ENCODE measurements at regions not wholly inside any gene's neighbourhood (a gene's known extent, or its start where the extent isn't known, plus 50 kb on each side); places are given as distances from the start of the nearest gene placed in this dataset.

DNA sequence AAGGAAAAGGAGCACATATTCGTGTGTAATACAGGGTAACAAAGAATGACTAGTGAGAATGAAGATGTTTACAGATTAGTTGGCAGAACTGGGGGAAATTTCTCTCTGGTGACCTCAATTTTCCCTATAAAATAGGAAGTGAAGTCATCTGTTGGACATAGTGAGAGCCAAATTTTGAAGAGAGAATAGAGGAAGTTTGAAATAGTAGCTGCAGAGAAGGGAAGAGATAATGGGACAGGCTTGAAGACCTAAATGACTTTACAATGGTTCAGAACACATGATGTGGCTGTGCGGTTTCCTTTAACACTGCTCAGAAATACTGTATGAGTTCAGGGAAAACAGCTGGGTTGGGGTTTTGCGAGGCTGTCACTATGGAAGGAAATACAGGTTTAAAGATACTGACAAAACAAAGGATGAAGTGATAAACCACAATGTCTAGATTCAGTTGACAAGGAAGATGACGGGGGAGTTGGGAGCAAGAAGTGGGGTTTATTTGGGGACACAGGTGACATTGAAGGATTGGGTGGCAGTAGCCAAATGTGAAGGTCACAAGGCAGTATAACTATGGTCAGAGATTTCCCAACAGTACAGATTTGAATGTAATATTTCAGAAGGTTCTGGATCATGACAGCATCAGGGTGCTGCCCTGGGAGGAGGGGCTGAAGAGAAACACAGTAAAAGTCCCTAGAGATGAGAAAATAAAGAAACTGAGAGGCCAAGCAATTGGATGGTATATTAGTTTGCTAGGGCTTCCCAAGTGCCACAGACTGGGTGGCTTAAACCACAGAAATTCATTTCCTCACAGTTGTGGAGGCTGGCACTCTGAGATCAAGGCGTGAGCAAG is 82.6 kb upstream of the TANK start:
- no peak overlapping the region for H3K27ac Mint-ChIP-seq (ENCODE audit: unreplicated experiment)
- no peaks in the 10 kb centered on the region for H3K9me3 Mint-ChIP-seq (ENCODE audit: low read depth)
- no peak for DNase-seq (ENCODE audit: low spot score)
- no peak overlapping the region for H3K4me3 Mint-ChIP-seq (ENCODE audit: unreplicated experiment)
- H3K36me3 Mint-ChIP-seq (ENCODE audit: low read depth): no peaks in the 10 kb centered on the region
- TF ChIP-seq, protein P1, sequence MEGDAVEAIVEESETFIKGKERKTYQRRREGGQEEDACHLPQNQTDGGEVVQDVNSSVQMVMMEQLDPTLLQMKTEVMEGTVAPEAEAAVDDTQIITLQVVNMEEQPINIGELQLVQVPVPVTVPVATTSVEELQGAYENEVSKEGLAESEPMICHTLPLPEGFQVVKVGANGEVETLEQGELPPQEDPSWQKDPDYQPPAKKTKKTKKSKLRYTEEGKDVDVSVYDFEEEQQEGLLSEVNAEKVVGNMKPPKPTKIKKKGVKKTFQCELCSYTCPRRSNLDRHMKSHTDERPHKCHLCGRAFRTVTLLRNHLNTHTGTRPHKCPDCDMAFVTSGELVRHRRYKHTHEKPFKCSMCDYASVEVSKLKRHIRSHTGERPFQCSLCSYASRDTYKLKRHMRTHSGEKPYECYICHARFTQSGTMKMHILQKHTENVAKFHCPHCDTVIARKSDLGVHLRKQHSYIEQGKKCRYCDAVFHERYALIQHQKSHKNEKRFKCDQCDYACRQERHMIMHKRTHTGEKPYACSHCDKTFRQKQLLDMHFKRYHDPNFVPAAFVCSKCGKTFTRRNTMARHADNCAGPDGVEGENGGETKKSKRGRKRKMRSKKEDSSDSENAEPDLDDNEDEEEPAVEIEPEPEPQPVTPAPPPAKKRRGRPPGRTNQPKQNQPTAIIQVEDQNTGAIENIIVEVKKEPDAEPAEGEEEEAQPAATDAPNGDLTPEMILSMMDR (IDR thresholded peaks at IDR 0.05): no peak
- H3K27me3 Mint-ChIP-seq (ENCODE audit: low read depth): no peaks in the 10 kb centered on the region
- no peaks in the 10 kb centered on the region for H3K4me1 Mint-ChIP-seq (ENCODE audit: low read depth)

DNA sequence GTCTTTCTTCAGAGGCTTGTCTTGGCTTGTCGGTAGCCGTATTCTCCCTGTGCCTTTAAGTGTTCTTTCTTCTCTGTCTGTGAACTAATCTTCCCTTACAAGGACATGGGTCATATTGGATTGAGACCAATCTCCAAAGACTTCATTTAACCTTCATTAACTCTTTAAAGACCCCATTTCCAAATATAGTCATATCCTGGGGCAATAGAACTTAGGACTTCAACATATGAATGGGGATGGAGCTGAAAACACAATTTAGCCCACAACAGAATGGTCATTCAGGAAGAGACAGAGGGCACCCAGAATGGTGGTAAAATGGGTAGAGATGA is 82.1 kb upstream of the TANK start:
- Mint-ChIP-seq H3K9me3 (ENCODE audit: low read depth) (no peaks in the 10 kb centered on the region), H3K4me1 (ENCODE audit: low read depth) (no peaks in the 10 kb centered on the region), H3K27me3 (ENCODE audit: low read depth) (no peaks in the 10 kb centered on the region), H3K36me3 (ENCODE audit: low read depth) (no peaks in the 10 kb centered on the region), H3K4me3 (ENCODE audit: unreplicated experiment) (no peak overlapping the region), H3K27ac (ENCODE audit: unreplicated experiment) (no peak overlapping the region)
- TF ChIP-seq, protein P1 (IDR thresholded peaks at IDR 0.05): no peak
- DNase-seq (ENCODE audit: low spot score): no peak

DNA sequence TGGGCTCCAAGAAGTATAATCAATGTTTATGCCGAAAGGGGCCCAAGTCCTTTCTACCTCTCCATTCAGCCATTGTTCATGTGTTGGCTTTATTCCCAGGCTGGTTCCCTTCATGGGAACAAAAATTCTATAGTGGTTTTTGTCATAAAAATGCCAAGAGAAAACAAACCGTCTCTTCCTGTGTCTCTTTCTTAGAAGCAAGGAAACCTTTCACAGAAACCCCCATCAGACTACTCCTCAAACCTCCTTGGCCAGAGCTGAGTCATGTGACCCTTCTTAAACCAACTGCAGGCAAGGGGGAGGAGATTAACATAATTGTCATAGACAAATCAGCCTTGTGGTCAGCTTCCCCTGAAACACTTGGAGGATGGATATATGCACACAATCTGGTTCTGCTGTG is 75.1 kb upstream of the TANK start:
- no peak overlapping the region for H3K4me3 Mint-ChIP-seq (ENCODE audit: unreplicated experiment)
- H3K27me3 Mint-ChIP-seq (ENCODE audit: low read depth): no peaks in the 10 kb centered on the region
- no peaks in the 10 kb centered on the region for H3K36me3 Mint-ChIP-seq (ENCODE audit: low read depth)
- peaks cover 15% of the 10 kb centered on the region for H3K4me1 Mint-ChIP-seq (ENCODE audit: low read depth)
- TF ChIP-seq, protein P1 (IDR thresholded peaks at IDR 0.05): no peak
- no peak overlapping the region for H3K27ac Mint-ChIP-seq (ENCODE audit: unreplicated experiment)
- no peak for DNase-seq (ENCODE audit: low spot score)
- H3K9me3 Mint-ChIP-seq (ENCODE audit: low read depth): no peaks in the 10 kb centered on the region

DNA sequence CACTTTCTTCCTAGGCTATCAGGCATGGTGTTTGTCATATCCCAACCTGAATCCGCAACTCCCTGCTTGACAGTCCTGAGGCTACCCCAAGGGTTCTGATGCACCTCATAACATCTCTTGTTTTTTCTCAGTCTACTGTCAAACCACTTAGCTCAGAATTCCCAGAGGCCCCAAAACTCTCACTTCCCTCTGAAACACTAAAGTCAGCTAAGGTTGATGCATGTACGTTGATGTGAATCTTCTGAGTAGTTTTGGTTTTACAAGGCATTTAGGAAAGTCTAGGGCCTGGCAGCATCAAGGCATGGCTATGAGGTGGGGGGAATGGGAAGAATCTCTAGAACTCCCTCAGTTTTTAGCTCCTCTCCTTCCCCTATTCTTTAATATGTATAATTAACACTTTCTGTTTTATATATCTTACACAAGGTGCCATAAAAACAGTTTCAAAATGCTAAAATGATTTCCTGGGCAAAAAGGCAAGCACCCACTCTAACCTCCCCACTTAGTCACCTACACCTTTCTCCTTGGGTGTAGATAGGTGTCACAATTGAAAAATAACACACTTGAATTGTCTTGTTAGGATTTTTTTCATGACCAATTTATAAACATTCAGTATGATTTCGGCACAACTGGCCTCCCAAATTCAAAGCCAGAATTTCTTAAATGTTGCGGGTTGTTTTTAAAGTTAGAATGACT is 71.4 kb upstream of the TANK start:
- Mint-ChIP-seq H3K27me3 (ENCODE audit: low read depth) (no peaks in the 10 kb centered on the region), H3K4me3 (ENCODE audit: unreplicated experiment) (no peak overlapping the region), H3K4me1 (ENCODE audit: low read depth) (peaks cover 15% of the 10 kb centered on the region), H3K9me3 (ENCODE audit: low read depth) (no peaks in the 10 kb centered on the region), H3K27ac (ENCODE audit: unreplicated experiment) (no peak overlapping the region), H3K36me3 (ENCODE audit: low read depth) (no peaks in the 10 kb centered on the region)
- TF ChIP-seq, protein P1 (IDR thresholded peaks at IDR 0.05): no peak
- DNase-seq (ENCODE audit: low spot score): no peak

DNA sequence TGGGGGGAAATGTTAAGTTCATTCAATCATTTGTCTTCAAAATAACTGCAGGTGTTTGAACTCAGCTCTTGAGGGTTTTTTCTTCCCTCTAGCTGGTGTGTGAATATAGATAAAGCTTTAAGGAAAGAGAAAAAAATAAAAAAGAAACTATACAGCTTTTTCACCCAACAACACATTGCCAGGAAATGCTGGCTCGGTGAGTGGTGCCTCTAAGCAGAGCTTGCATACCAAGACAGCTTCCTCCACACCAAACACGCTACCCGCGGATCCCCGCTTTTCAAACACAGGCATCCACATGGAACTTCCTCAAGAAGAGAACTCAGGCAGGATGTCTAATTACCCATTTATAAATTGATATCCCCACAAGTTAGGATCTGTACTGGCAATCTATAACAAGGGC is 69.8 kb upstream of the TANK start:
- H3K27ac Mint-ChIP-seq (ENCODE audit: unreplicated experiment): no peak overlapping the region
- H3K9me3 Mint-ChIP-seq (ENCODE audit: low read depth): no peaks in the 10 kb centered on the region
- no peaks in the 10 kb centered on the region for H3K27me3 Mint-ChIP-seq (ENCODE audit: low read depth)
- H3K36me3 Mint-ChIP-seq (ENCODE audit: low read depth): no peaks in the 10 kb centered on the region
- peaks cover 14% of the 10 kb centered on the region for H3K4me1 Mint-ChIP-seq (ENCODE audit: low read depth)
- TF ChIP-seq, protein P1 (IDR thresholded peaks at IDR 0.05): no peak
- H3K4me3 Mint-ChIP-seq (ENCODE audit: unreplicated experiment): no peak overlapping the region
- DNase-seq (ENCODE audit: low spot score): no peak
